GM13977 (cell line): ENCODE measurements at regions not wholly inside any gene's neighbourhood (a gene's known extent, or its start where the extent isn't known, plus 50 kb on each side); places are given as distances from the start of the nearest gene placed in this dataset.

Experiments
- DNase-seq: peaks from one replicate; pipeline ENCODE4 v3.0.0; 2012; ENCODE audit warnings: low spot score
- CTCF ChIP-seq: IDR thresholded peaks from 2 replicates; pipeline ENCODE4 v1.5.1; 2012; ENCODE audit warnings: mild to moderate bottlenecking, control low read depth; ENCODE audit not compliant: insufficient read depth; ENCODE audit errors: extremely low read depth, missing control alignments
- in situ Hi-C: fragments of 300-500 bp; cut with MboI; formaldehyde crosslinking; loops from one replicate; pipeline ENCODE4 v1.12.0; 2022; ENCODE audit warnings: low sequenced_read_pairs, low pct_unique_long_range_greater_than_20kb, mixed read lengths, inconsistent platforms; ENCODE audit not compliant: unreplicated experiment

GRCh38 chr1:8165595-8166360 is 139.7 kb upstream of the ERRFI1 start:
- in situ Hi-C loops: no loop called here
- no peak for DNase-seq
- no peak for TF ChIP-seq CTCF

DNA sequence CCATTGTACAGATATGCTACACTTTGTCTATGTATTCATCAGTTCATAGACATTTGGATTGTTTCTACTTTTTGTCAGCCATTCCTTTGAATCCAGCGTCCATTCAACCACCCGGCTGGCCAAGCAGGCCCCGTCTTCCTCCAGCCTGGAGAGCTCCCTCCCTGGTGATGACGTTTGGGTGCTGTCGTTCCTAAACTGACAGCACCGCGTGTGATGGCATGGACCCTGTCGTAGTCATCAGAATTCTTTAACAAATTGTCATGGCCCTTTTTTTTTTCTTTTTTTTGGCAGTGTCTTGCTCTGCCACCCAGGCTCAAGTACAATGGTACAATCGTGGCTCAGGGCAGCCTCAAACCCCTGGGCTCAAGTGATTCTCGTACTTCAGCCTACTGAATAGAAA is 138.6 kb upstream of the ERRFI1 start:
- in situ Hi-C loops: no loop called here
- TF ChIP-seq CTCF: no peak
- no peak for DNase-seq

GRCh38 chr1:8163039-8163438 is 136.9 kb upstream of the ERRFI1 start:
- in situ Hi-C loops: no loop called here

DNA sequence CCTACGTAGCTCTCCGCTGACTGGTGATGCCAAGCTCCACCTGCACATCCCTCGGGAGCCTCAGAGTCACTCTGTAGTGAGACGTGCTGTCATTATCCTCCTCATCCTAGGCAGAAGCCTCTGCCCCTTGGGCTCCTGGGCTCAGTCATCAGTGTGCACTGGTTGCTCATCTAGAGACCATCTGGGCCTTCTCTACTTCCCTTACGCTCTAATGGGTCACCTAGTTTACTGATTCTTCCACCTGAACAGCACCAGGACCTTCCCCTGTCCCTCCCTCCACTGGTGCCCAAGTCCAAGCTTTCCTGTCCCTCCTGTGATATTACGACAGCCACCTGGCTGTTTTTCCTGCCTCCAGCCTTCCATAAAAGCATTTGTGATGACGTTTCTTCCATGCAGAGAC is 136.1 kb upstream of the ERRFI1 start:
- in situ Hi-C loops: no loop called here
- no peak for TF ChIP-seq CTCF
- DNase-seq: no peak

More at GRCh38 chr1:8163039-8163438, 136.9 kb upstream of the ERRFI1 start:
- TF ChIP-seq CTCF: no peak
- DNase-seq: no peak

GRCh38 chr1:8161546-8162105 is 135.5 kb upstream of the ERRFI1 start:
- no peak for DNase-seq

DNA sequence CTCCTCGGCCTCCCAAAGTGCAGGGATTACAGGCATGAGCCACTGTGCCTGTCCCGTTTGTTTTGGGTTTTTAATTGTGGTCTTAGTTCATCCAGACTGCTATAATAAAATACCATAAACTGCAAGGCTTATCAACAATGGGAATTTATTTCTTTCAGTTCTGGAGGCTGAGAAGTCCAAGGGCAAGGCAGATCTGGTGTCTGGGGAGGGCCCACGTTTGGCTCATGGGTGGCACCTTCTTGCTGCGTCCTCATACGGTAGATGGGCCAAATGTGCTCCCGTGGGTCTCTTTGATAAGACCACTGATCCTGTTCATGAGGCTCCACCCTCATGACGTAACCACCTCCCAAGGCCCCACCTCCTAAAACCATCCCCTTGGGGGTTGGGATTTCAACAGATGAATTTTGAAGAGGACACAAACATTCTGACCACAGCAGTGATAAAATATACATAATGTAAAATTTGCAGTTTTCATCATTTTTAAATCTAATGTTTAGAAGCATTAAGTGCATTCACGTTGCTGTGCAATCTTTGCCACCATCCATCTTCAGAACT is 133.4 kb upstream of the ERRFI1 start:
- TF ChIP-seq CTCF: no peak
- no peak for DNase-seq
- in situ Hi-C loops: no loop called here

More at GRCh38 chr1:8161546-8162105, 135.5 kb upstream of the ERRFI1 start:
- TF ChIP-seq CTCF: no peak
- in situ Hi-C loops: no loop called here
